Ramos (cell line): ENCODE measurements at regions not wholly inside any gene's neighbourhood (a gene's known extent, or its start where the extent isn't known, plus 50 kb on each side); places are given as distances from the start of the nearest gene placed in this dataset.
"Not testable (repeated sequence)": the region's sequence is repeated elsewhere in the genome, so short reads cannot be mapped to it uniquely, and the experiment has no call there.

Experiments
- in situ Hi-C: fragments of 300-500 bp; cut with MboI; formaldehyde crosslinking; loops from one replicate; pipeline ENCODE4 v1.14.3; 2022; ENCODE audit warnings: low sequenced_read_pairs; ENCODE audit not compliant: unreplicated experiment

DNA sequence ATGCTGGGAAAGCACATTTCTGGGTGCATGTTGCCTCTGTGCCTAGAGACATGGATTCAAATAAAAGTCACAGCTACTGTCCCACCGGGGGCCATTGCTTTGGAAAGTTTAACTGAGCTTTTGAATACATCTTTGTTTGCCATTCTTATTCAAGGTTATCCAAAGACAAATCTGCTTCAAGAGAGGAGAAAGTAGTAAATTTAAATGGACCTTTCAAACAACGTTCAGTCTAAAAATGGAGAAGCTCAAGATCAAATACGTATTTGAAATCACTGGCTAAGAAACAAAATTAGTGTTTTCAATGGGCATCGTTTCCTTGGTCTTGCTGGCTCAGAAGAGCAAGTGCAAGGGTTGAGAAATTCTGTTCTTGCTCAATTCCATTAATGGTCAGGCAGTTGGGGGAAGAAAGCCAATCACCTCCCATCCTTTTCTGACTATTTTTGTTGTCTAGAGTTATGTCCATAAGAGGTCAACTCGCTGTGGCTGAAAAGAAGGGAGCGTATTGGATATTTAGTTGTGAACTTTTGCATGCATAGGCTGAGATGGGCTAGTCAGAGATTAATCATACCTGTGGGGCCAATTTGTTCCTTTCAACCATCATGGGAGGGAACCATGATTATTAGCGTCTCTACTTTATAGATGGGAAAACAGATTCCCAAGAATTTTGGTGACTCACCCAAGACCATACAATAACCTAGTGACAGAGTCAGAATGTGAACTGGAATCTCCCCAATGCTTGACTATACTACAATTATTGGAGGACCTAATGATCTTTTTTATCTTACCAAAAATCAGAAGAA lies 276.2 kb upstream of the TNC start:
- in situ Hi-C loops = no loop called here

DNA sequence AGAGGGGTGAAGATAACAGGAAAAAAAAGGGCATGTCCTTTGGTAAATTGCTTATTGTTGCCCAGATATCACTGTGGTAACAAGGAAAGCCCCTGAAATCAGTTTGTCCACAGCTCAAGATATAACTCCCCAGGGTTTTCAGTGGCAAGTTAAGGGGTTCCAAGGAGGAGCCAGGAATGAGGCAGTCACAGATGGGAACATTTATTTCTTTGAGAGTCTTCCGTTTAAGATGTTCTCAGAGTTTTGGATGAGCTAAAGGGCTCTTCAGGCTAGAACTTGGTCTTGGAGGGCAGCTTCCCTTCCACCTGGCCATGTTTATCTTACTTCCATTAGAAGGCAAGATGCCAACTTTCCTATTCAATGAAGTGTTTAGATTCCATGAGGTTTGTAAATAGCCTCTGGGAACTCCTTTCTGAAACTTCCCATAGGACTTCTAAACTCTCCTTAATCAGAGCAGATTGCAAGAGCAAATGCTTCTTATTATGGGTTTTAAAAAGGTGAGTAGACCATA lies 277.6 kb upstream of the TNC start:
- in situ Hi-C loops = no loop called here

DNA sequence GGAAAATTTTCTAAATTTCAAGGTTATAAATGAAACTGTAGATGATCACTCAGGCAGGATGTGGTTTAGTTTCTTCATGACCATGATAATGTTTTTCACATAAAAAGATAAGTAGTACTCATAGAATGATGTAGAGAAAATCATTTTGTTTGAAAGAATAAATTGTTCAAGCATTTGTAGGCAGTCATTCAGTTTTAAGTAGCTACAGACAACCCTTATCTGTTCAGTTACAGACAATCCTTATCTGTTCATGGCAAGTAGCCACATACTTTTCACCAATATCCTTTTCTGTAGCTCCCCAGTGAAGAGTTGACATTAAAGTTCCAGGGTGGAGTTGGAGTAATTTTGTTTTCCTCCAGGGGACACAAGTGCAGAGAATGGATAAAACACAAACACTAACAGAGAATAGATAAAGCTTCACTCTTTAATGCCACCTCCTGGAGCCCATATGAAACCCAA lies 278.1 kb upstream of the TNC start:
- in situ Hi-C loops = no loop called here

DNA sequence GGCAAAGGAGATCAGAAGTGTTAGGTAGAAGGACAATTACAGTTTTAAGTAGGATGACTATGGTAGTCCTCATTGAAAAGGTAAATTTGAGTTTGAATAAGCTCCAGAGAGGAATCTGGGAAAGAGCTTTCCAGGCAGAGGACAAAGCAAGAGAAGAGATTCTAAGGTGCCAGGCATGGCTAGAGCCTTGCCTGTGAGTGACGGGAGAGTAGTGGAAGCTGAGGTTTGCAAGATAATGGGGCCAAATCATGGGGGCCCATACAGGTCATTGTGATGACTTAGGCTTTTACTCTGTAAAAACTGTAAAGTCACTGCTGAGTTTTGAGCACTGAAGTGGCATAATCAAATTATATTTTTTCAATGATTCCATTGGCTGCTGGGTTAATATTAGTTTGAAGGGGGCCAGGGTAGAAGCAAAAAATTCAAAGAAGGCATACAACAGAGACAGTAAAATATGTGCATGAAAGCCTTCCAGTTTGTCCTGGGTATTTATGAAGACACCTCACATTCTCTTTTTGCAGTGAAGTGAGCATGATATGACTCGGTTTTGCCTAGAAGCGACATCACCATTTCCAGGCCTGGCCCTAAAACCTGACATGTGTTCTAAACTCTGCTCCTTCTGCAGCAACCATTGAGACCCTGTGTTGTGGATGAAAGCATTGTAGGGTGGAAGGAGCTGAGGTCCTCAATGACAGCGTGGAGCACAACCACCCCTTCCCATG lies 279.8 kb upstream of the TNC start:
- in situ Hi-C loops = no loop called here

DNA sequence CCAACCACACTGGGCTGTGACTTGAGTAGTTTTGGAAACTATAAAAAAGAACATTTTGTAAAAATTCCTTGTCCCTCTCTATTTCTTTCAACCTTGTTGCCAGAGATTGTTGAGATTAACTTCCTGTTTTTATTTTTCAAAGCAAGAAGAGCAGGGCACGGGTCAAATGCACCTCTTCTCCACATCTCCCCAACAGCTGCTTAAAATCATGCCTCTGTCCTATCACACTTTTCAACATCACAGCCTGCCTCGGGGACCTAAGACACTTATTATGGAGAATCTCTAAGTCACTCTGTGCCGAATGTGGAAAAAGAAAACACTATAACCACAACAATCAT lies 280.3 kb upstream of the TNC start:
- in situ Hi-C loops = no loop called here

DNA sequence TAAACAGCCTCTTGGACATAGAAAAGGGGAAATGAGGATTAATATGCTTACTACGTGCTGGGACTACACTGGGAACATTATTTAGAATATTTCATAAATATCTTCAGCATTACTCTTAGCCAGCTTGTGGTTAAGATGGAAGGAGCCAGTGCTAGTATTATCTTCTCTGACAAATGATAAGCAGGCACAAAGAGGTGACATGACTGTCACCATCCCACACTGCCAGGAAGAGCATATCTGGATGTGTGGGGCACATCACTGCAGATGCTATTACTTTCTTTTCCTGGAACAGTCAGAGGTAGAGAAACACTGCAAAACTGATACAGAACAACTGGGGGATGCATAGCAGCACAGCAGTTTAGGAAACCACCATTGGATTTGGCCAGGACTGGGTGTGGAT lies 281.0 kb upstream of the TNC start:
- in situ Hi-C loops = no loop called here

DNA sequence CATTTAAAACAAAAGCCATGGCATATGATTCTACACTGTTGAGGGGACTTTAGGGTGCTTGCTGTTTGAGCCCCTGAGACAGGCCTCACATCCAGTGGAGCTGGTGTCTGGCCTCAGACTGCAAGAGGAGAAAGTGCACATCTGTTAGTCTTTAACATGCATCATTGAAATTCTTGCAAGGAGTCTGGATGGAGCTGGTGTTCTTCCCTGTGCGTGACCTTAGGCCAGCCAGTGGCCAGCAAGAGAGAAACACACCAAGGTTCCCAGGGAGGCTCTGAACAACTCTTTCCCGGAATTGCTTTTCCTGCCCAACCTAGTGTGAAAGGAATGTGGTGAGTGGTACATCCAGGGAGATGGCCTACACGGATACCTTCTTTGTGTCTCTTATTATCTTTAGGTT lies 282.8 kb upstream of the TNC start:
- in situ Hi-C loops = no loop called here

DNA sequence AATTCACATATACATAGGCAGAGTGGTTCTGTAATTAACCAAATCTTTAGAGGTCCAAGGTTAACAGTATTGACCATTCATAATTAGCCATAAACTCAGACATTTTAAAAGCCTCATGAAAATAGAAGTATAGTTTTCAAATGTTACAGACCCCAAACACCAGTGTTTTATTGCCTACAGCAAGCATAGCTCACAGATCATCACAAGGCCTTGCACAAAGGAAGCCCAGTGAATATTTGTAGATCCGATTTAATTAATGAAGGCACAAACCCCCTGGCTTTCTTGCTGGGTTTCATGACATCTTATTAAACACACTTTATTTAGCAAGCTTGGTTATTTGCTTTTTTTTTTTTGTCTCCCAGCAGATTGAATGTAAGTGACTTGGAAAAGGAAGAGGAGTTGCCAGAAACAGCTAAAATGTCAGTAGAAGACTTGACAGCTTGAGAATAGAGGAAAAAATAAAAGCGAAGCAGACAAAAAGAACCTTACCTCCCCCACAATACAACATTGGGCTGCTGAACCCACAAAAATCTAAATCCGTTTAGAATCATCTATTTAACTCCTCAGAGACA lies 283.9 kb upstream of the TNC start:
- in situ Hi-C loops = no loop called here

DNA sequence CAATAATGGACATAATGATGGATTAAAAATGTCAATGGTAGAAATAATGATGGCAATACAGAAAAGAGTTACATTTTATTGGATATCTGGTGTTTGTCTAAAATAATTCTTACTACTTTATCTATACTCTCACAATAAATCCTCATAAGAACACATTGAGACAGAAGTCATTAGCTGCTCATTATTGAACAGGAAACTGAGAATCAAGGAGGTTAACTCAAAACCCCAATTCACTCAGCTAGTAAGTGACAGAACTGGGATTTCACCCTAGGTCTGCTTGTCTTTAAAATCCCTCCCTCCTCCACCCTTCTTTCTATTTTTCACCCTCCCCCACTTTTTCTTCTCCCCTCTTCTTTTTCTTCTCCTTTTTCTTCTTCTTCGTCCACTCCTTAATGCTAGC lies 285.8 kb upstream of the TNC start:
- in situ Hi-C loops = no loop called here

DNA sequence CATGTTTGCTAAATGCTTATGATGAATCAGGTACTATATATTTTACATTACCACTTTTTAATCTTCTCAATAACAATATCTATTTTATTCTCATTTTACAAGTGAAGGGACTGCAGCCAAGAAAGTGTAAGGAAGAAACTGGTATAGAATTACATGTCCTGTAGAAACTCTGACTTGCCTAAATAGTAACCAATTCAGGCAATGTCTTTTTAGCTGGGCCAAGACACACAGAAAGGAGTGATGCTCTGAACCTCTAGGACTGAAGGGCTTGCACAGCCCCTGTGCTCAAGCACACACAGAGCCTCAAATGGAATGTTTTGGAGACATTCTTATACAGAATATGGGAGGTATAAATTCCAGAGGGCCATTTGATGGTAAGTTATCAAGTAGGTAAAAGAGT lies 286.4 kb upstream of the TNC start:
- in situ Hi-C loops = no loop called here

DNA sequence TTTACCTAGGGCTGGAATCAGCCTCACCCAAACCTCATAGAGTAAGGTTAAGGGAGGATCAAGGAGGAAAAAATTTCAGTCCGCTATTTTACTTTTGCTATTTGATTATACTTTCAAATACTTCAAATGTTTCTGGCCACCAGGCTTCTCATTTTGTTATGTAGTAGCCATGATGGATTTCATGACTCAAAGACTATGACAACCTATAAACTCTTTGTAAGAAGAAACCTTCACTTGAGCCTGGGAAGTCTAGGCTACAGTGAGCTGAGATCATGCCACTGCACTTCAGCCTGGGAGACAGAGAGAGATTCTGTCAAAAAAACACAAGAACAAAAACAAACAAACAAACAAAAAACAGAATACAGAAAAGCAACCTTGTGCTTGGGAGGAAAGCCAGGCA lies 293.6 kb upstream of the TNC start:
- in situ Hi-C loops = no loop called here

DNA sequence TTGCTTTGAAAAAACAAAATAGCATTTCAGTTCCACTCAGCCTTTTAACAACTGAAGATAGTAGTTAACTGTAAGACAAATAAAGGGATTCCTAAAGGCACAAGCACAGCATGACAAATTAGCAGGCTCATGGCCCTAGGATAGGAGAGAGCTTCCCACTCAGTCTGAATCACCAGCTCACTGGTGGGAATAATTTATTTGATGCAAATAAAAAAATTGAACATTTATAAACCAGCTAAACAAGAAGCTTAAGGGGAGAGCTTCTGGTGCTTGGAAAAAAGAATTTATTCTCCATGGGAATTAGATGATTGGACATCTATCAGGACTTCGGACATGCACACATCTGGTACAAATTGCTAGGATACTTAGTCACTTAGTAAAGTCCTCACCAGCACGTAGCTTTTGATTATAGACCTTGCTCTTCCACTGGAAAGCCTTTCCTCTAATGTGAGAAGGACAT lies 294.1 kb upstream of the TNC start:
- in situ Hi-C loops = no loop called here

DNA sequence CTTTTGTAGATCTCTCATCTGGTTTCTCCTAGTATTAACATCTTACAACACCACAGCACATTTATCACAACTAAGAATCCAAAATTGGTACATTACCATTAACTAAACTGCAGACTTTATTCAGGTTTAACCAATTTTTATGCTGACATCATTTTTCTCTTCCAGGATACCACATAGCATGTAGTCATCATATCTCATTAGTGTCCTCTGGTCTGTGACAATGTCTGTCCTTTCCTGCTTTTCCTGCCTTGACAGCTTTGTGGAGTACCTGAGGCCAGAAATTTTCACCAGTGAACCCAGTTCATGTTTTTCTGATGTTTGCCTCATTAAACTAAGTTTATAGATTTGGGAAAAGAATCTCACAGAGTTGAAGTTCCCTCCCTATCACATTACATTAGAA lies 294.7 kb upstream of the TNC start:
- in situ Hi-C loops = no loop called here

DNA sequence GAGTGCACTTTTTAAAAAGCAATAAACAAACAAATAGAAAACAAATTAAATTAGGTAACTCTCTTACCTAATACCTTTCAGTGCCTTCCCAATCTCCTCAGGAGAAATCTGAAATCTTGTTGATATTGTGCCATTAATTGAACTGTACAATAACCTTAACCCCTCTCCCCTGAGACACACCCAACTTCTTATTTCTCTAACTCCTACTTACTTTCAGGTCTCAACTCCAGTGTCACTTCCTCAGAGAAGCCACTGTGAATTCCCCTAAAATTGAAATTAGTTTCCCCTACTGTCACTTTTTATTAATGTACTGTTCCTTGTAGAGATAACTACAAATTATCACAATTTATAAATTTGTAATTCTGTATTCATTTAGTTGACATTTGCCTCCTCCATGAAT lies 295.3 kb upstream of the TNC start:
- in situ Hi-C loops = no loop called here

DNA sequence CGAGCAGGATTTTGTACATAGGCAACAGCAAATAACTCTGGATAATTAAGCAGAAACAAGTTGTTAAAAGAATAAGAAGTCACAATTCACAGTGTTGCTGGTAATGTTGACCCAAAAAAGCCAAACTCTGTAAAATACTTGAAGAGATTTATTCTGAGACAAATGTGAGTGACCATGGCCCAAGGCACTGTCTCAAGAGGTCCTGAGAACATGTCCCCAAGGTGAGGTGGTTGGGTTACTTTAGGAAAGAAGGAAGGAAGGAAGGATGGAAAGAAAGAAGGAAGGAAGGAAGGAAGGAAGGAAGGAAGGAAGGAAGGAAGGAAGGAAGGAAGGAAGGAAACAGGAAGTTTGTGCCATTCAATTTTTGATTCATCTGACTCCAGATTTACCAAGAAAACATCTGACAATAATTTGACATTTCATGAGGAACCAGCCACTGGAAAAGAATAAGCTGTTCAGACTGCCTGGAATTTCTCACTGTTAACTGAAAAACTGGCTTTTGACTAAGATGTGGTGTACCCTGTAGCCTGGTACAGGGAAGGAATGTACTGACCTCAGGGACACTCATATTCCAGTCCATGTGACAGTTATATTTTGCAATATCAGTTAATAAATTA lies 295.9 kb upstream of the TNC start:
- in situ Hi-C loops = no loop called here

DNA sequence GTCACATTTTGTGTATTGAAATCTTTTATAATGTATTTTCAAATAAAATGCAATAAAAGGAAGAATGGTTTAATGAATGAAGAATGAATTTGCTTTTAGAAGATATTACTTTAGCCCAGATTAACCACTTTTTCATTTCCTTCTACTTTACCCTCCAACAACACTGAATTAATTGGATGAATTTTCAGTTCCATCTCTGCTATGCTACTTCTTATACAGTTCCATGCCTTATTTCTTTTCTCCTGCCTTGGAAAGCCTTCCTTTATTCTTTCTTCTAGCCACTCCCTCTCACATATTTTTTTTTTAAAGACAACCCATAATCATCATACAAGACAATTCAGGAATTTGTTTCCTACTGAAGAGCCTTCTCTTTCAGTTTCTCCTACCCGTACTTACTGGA lies 296.6 kb upstream of the TNC start:
- in situ Hi-C loops = no loop called here

DNA sequence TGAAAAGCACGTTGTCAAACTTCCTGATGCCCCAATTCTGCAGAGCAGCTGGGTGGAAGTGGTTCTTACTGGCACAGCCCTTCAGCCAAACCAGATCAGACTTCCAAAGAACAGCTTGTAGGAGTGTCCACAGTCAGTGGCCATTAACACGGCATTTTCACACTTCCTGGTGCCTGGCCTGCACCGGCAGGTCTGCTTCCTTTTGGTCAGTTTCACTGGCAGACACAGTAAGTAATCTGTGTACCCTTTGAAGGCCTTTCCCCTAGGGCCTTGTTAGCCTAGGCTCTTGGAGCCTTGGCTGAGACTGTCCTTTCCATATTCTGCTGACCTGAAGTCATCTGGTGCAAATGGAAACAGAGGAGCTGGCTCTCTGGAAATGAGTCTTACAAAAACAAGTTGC lies 297.5 kb upstream of the TNC start:
- in situ Hi-C loops = no loop called here

DNA sequence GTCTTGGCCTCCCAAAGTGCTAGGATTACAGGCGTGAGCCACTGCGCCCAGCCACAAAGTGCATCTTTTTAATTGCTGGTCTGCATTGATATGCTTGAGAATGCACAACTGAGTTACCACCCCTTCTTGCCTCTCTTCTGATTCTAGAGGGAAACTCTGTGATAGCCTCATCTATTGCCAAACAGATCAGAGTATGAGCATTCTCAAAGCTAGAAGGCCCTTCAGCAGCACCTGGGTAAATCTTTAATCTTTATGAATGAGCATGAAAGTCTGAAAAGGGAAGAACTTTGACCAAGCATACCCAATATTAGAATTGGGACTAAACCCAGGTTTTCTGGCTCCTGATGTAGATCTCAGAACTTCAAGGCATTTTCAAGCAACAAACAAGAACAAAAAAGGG lies 298.3 kb upstream of the TNC start:
- in situ Hi-C loops = no loop called here

DNA sequence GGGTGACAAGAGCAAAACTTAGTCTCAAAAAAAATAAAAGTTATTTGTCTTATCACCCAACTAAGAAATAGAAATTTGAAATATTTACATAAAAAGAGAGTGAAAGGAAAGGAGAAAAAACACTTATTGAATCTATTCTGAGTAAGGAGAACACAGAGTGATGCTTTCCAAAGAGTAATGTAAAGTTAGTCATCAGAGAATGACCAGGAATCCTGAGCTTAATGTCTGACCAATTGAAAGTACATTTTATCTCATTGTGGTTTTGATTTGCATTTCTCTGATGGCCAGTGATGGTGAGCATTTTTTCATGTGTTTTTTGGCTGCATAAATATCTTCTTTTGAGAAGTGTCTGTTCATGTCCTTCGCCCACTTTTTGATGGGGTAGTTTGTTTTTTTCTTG lies 300.2 kb upstream of the TNC start:
- in situ Hi-C loops = not testable (repeated sequence)

DNA sequence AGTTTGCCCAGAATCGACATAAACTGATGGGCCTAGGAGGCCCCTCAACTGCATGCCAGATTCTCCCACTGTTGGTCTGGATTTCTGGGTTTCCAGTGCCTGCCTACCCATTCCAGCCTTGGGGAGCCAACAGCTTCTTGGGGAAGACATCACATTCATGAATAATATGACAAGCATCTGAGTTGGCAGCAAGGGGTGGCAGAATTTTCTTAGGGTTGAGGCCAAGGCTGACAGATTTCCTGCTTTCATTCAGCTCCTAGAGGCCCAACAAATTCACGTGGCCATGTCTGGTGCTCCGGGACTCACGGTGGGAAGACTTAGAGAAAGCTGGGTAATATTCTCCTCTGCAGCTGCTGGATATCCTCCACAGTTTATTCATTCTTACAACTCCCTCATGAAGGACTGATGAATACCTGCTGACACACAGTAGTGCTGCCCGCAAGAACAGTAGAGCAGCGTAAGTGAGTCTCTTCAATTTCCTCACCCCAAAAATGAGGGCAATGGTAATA lies 305.0 kb upstream of the TNC start:
- in situ Hi-C loops = no loop called here

DNA sequence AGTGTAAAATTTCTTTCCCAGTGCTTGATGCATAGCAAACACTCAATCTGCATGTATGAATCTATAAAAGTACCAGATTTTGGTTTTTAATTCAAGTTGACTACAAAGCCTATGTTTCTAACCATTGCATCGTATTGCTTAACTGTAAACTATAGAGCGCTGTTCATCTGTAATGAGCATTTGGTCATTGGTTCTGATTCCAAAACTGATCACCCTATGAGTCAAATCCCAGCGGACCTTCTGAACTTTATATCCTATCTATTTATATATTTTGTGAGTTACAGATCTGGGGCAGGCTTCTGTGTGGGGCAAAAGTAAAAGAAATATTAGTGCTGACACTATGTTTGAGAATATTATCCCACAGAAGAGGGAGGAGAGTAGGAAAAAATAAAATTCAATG lies 305.7 kb upstream of the TNC start:
- in situ Hi-C loops = no loop called here
